Astrocyte (in vitro differentiated cells and primary cell): ENCODE measurements at regions not wholly inside any gene's neighbourhood (a gene's known extent, or its start where the extent isn't known, plus 50 kb on each side); places are given as distances from the start of the nearest gene placed in this dataset.

Experiments used
- DNase-seq: peaks from one replicate; pipeline ENCODE4 v3.0.0-alpha.2; 2010; ENCODE audit warnings: low read depth
- FAIRE-seq: peaks from 2 replicates; lab custom pipeline; 2011; peaks lifted over from hg19 to GRCh38; lab: Jason Lieb, UNC
- H2AFZ ChIP-seq: 2 replicates; pipeline ENCODE4 v1.6.0; 2012; ENCODE audit warnings: low read depth, low read length, inconsistent platforms
- H3K27ac ChIP-seq: 2 replicates; pipeline ENCODE4 v1.5.1; 2011; ENCODE audit warnings: low read depth, low read length, inconsistent platforms
- H3K27me3 ChIP-seq: 2 replicates; pipeline ENCODE4 v1.6.0; 2011; ENCODE audit warnings: low read length, inconsistent platforms; ENCODE audit not compliant: insufficient read depth
- H3K36me3 ChIP-seq: 2 replicates; pipeline ENCODE4 v1.5.1; 2011; ENCODE audit warnings: low read length, inconsistent platforms; ENCODE audit not compliant: insufficient read depth
- H3K4me1 ChIP-seq: 2 replicates; pipeline ENCODE4 v1.5.1; 2011; ENCODE audit warnings: low read length, inconsistent platforms; ENCODE audit not compliant: insufficient read depth
- H3K4me2 ChIP-seq: 2 replicates; pipeline ENCODE4 v1.6.0; 2012; ENCODE audit warnings: low read length, inconsistent platforms
- H3K4me3 ChIP-seq: 2 replicates; pipeline ENCODE4 v1.5.1; 2011; ENCODE audit warnings: low read depth, mild to moderate bottlenecking, low read length, inconsistent platforms; ENCODE audit not compliant: insufficient read depth
- H3K79me2 ChIP-seq: 2 replicates; pipeline ENCODE4 v1.6.0; 2012; ENCODE audit warnings: mild to moderate bottlenecking, low read length, inconsistent platforms; ENCODE audit not compliant: insufficient read depth
- H3K9ac ChIP-seq: 2 replicates; pipeline ENCODE4 v1.6.0; 2012; ENCODE audit warnings: mild to moderate bottlenecking, low read length, inconsistent platforms
- H3K9me3 ChIP-seq: 2 replicates; pipeline ENCODE4 v1.5.1; 2012; ENCODE audit warnings: low read depth, mild to moderate bottlenecking, low read length, inconsistent platforms; ENCODE audit not compliant: insufficient read depth
- H4K20me1 ChIP-seq: 2 replicates; pipeline ENCODE4 v1.6.0; 2012; ENCODE audit warnings: low read length, inconsistent platforms; ENCODE audit not compliant: insufficient read depth
- H3K27ac Mint-ChIP-seq: one replicate; pipeline ENCODE4 v1.8.0; 2021; ENCODE audit warnings: mild to moderate bottlenecking, mixed read lengths; ENCODE audit not compliant: unreplicated experiment
- H3K27me3 Mint-ChIP-seq: one replicate; pipeline ENCODE4 v1.8.0; 2021; ENCODE audit warnings: low read depth, mixed read lengths; ENCODE audit not compliant: unreplicated experiment
- H3K36me3 Mint-ChIP-seq: one replicate; pipeline ENCODE4 v1.8.0; 2021; ENCODE audit warnings: low read depth, mixed read lengths; ENCODE audit not compliant: unreplicated experiment
- H3K4me1 Mint-ChIP-seq: one replicate; pipeline ENCODE4 v1.8.0; 2021; ENCODE audit warnings: low read depth, mixed read lengths; ENCODE audit not compliant: unreplicated experiment
- H3K4me3 Mint-ChIP-seq: one replicate; pipeline ENCODE4 v1.8.0; 2021; ENCODE audit warnings: mild to moderate bottlenecking, moderate library complexity, mixed read lengths; ENCODE audit not compliant: unreplicated experiment
- H3K9me3 Mint-ChIP-seq: one replicate; pipeline ENCODE4 v1.8.0; 2021; ENCODE audit warnings: mild to moderate bottlenecking, mixed read lengths; ENCODE audit not compliant: unreplicated experiment
- CTCF ChIP-seq: IDR thresholded peaks from 2 replicates; pipeline ENCODE4 v1.5.1; 2011; ENCODE audit warnings: low read depth, mild to moderate bottlenecking, inconsistent platforms, low read length, moderate library complexity; ENCODE audit not compliant: insufficient read depth
- EZH2 ChIP-seq: IDR thresholded peaks from 2 replicates; pipeline ENCODE4 v1.6.1; 2012; ENCODE audit warnings: mild to moderate bottlenecking, low read length, inconsistent platforms; ENCODE audit not compliant: insufficient read depth

- no peaks in the 10 kb centered on the region for H3K9me3 Mint-ChIP-seq
- Histone ChIP-seq H3K27ac (no peak overlapping the region), H3K9ac (no peak overlapping the region), H3K9me3 (no peaks in the 10 kb centered on the region), H3K36me3 (no peaks in the 10 kb centered on the region), H3K4me3 (no peak overlapping the region), H3K79me2 (no peaks in the 10 kb centered on the region), H3K4me1 (no peaks in the 10 kb centered on the region), H3K27me3 (no peaks in the 10 kb centered on the region), H3K4me2 (no peak overlapping the region), H4K20me1 (no peaks in the 10 kb centered on the region), H2AFZ (no peak overlapping the region)
- no peak overlapping the region for H3K27ac Mint-ChIP-seq
- no peaks in the 10 kb centered on the region for H3K27me3 Mint-ChIP-seq
- no peak for TF ChIP-seq CTCF
- no peak for TF ChIP-seq EZH2
- H3K4me1 Mint-ChIP-seq, result no peaks in the 10 kb centered on the region
- no peaks in the 10 kb centered on the region for H3K36me3 Mint-ChIP-seq
- H3K4me3 Mint-ChIP-seq, result no peak overlapping the region
- FAIRE-seq, result no peak
- DNase-seq, result no peak
These were observed 285.4 kb downstream of the SLCO4C1 start for GRCh38 chr5:102010644-102011043.

GRCh38 chr5:101997235-101997634 lies 298.8 kb downstream of the SLCO4C1 start:
- no peak overlapping the region for H3K4me3 Mint-ChIP-seq
- H3K27me3 ChIP-seq, result no peaks in the 10 kb centered on the region
- no peaks in the 10 kb centered on the region for H3K4me1 ChIP-seq
- H3K9me3 ChIP-seq, result no peaks in the 10 kb centered on the region
- H3K4me3 ChIP-seq, result no peak overlapping the region
- H3K27ac Mint-ChIP-seq, result no peak overlapping the region
- H2AFZ ChIP-seq, result no peak overlapping the region
- H3K36me3 Mint-ChIP-seq, result no peaks in the 10 kb centered on the region
- H3K9me3 Mint-ChIP-seq, result no peaks in the 10 kb centered on the region
- H3K4me2 ChIP-seq, result no peak overlapping the region
- no peaks in the 10 kb centered on the region for H3K4me1 Mint-ChIP-seq
- no peaks in the 10 kb centered on the region for H3K79me2 ChIP-seq
- no peak overlapping the region for H3K27ac ChIP-seq
- FAIRE-seq (no peak), DNase-seq (no peak)
- no peaks in the 10 kb centered on the region for H4K20me1 ChIP-seq
- no peaks in the 10 kb centered on the region for H3K27me3 Mint-ChIP-seq
- no peaks in the 10 kb centered on the region for H3K36me3 ChIP-seq
- H3K9ac ChIP-seq, result no peak overlapping the region
- TF ChIP-seq CTCF (no peak), EZH2 (no peak)

- Histone ChIP-seq H3K9ac (no peak overlapping the region), H3K79me2 (no peaks in the 10 kb centered on the region), H2AFZ (no peak overlapping the region), H3K4me1 (no peaks in the 10 kb centered on the region), H3K36me3 (no peaks in the 10 kb centered on the region), H4K20me1 (no peaks in the 10 kb centered on the region), H3K9me3 (no peaks in the 10 kb centered on the region), H3K4me2 (no peak overlapping the region), H3K27me3 (no peaks in the 10 kb centered on the region), H3K27ac (no peak overlapping the region), H3K4me3 (no peak overlapping the region)
- Mint-ChIP-seq H3K27me3 (no peaks in the 10 kb centered on the region), H3K27ac (no peak overlapping the region), H3K4me3 (no peak overlapping the region), H3K9me3 (no peaks in the 10 kb centered on the region), H3K36me3 (no peaks in the 10 kb centered on the region), H3K4me1 (no peaks in the 10 kb centered on the region)
- DNase-seq, result no peak
- TF ChIP-seq EZH2 (no peak), CTCF (no peak)
- no peak for FAIRE-seq
These were observed 300.5 kb downstream of the SLCO4C1 start for GRCh38 chr5:101995585-101995984.
